GM21737 (cell line): ENCODE measurements at regions not wholly inside any gene's neighbourhood (a gene's known extent, or its start where the extent isn't known, plus 50 kb on each side); places are given as distances from the start of the nearest gene placed in this dataset.
"Not testable (repeated sequence)": the region's sequence is repeated elsewhere in the genome, so short reads cannot be mapped to it uniquely, and the experiment has no call there.

ENCODE experiments used
- ATAC-seq: cut with Tn5 transposase; IDR thresholded peaks from one replicate; pipeline ENCODE4 v1.9.1; 2021; ENCODE audit warnings: mild to moderate bottlenecking, moderate library complexity; ENCODE audit not compliant: unreplicated experiment

GRCh38 chr6:43893073-43893472 lies 123.1 kb downstream of the VEGFA start:
- no peak for ATAC-seq

- ATAC-seq = no peak
These were observed 121.3 kb downstream of the VEGFA start for GRCh38 chr6:43891072-43891870.

DNA sequence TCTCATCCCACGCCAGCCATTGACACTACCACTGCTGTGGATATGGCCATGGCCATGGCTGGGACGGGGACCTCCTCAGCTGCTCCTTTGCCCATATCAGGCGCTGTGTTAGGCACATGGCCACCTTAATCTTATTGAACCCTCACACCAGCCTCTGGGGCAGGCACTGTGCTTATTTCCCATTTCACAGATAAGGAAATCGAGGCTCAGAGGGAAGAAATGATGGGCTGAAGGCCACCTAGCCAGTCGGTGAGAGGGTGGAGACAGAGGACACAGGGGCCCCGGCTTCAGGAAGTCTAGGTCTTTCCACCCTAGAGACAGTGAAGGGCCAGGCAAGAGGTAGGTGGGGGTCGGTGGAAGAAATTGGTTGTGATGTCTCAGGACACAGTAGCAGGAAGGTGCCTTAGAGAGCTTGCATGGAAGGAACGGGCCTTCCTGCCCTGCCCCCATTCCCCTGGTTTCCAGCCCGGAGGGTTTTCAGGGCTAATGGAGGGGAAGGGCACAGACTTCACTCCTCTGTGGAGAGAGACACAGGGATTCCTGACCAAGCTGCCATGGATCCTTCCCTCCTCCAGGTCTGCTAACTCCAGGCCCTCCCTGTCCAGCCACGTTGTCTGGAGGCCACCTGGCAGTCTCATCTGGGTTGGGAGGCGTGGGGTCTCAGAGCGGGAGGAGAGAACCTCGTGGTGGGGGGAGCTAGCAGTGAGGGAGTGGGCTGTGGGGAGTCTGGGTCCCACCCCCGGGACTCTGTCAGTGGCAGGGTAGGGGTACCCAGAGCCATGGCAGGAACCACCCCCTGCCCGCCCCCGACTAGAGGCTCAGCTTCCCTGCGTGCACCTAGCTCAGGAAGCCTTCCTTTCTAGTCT lies 120.4 kb downstream of the VEGFA start:
- ATAC-seq = no peak

DNA sequence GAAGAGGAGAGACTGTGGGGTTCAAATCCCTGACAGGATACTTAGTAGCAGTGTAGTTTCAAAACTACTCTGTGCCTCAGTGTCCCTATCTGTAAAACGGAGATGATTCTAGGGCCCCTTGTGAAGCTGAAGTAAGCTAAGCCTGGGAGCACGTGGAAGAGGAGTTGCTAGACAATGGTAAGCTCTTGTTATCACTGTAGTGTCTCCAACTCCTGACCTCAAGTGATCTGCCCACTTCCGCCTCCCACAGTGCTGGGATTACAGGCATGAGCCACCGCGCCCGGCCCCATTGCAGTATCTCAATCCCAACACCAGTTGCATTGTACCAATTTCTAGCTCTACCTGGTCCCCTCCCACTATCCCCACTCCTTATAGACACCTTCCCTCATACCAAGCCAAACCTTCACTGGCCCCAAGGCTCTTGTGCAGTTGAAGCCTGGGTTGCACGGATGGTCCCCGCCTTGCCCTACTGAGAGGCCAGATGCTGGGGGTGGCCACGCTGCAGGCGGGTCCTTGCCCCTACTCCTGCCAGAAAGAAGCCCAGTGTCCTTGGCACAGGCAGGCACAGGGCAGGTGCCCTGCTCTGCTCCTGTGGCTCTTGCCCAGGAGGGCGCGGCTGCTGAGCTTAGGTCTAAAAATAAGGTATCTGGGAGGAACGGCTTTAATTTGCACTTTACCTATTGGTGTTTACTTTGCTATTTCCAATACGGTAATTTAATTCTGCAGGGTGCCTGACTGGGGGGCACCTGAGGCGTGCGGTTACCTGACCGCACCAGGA lies 118.1 kb downstream of the VEGFA start:
- ATAC-seq = no peak

DNA sequence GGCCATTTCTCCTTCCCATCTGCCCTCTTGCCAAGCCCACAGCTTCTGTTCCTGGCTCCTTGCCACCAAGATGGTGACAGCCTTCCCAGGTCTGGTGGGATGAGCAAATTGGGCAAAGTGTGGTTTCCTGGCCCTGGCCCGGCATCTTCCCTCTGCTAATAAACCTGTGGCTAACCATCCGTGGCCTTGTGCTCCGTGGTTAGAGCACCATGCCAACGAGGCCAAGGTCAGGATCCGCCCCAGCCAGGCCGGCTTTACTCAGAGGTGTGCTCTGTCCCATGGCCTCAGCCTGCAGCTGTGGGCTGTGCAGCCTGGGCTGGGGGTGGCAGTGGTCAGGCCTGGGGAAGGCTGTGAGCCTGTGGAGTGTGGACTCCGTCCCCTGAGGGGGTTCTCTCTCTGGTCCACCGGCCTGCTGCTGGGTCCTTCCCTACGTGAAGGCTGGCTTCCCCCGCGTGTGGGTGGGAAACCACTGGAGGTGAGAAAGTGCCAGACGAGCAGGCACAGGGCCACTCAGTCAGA lies 117.4 kb downstream of the VEGFA start:
- no peak for ATAC-seq

- no peak for ATAC-seq
These were observed 116.8 kb downstream of the VEGFA start for GRCh38 chr6:43886717-43887339.

GRCh38 chr6:43886067-43886461 lies 116.1 kb downstream of the VEGFA start:
- no peak for ATAC-seq

GRCh38 chr6:43885399-43886066 lies 115.5 kb downstream of the VEGFA start:
- no peak for ATAC-seq

GRCh38 chr6:43884652-43885022 lies 114.6 kb downstream of the VEGFA start:
- no peak for ATAC-seq

- peak; percentile 64 for ATAC-seq
These were observed 114.0 kb downstream of the VEGFA start for GRCh38 chr6:43883847-43884651.

- ATAC-seq = not testable (repeated sequence)
These were observed 112.9 kb downstream of the VEGFA start for GRCh38 chr6:43882690-43883448.

DNA sequence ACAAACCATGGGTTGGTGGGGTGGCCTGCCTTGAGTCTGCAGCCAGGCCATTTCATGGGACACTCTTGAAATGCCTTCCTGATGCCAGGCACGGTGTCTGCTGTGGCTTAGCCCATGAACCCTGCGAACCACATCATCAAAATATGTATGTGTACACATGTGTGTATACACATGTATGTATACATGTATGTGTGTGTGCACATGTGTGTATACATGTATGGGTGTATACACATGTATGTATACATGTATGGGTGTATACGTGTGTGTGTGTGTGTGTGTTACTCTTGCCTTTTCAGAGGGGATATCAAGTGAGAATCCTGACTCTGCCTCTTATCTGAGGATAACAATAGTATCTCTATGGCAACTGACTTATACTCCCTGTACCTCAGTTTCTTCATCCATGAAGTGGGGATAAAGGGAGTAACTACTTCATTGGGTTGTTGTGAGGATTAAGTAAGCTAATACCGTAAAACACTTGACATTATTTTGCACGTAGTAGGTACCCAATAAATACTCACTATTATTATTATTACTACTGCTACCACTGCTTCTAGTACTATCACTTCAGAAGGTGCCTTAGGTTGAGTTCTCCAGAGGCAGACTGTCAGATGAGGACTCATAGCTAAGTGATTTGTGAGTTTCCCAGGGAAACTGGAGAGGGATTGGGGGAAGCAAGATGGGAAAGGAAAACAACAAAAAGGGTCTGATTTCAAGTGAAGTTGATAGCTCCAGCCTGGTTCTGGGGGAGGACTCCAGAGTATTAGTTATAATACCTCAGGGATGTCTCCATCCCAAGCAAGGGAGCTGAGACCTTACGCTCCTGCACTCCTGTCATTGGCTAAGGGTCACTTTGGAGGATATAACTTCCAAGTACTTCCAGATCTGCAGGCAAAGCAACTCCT lies 110.5 kb downstream of the VEGFA start:
- ATAC-seq = no peak

DNA sequence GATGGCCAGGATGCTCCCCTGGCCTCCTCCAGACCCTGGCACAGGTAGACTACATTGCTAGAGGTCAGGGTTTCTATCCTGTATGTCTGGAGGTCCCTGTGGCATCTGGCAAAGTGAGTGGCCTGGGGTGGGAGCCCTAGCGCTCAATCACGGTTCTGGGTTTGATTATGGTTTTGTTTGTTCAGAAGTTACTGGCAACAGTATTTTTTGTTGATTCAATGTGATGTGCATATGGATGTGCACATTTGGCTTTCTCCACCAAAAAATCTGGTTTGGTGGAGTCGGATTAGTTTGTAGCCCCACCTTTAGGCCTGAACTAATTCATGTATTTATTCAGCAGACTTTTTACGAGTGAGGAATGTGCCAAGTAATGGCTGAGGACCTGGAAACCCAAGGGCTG lies 109.7 kb downstream of the VEGFA start:
- no peak for ATAC-seq

- no peak for ATAC-seq
These were observed 108.9 kb downstream of the VEGFA start for GRCh38 chr6:43878823-43879495.

GRCh38 chr6:43878127-43878634 lies 108.2 kb downstream of the VEGFA start:
- ATAC-seq = no peak

DNA sequence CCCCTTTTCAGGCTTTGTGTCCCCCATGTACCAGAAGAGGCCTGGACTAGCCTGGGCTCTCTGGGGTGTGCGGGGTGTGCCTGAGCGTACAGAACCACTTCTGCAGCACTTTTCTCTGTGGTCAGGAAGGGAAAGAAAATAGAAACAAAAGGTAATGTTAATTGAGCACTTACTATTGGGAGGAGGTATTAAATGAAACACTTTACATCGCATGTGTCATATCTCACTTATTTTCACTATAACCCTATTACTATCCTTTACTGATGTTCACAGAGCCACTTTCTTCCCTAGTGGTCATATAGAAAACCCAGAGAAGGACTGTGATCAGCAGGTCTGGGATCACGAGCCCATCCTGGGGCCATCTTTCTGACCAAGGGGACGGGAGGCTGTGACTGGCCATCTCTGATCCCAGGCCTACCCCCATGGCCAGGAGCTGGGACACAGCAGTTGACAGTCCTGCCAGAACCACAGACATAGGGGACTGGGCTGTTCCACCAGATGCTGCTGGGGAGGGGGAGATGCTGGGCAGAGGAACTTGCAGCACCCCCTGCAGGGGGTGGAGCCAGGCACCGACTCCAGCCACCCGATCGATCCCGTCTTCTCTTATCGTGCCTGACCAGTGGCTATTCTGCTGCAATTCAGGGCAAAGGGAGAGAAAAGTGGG lies 107.6 kb downstream of the VEGFA start:
- no peak for ATAC-seq
